Urinary bladder (tissue), 3 donors: ENCODE measurements at regions not wholly inside any gene's neighbourhood (a gene's known extent, or its start where the extent isn't known, plus 50 kb on each side); places are given as distances from the start of the nearest gene placed in this dataset.

Source experiments
- DNase-seq: peaks from one replicate; pipeline ENCODE4 v3.0.0-alpha.2; 2015; ENCODE audit errors: extremely low spot score
- H3K27ac ChIP-seq: one replicate; pipeline ENCODE4 v1.5.1; 2013; ENCODE audit warnings: low read depth, mild to moderate bottlenecking, moderate library complexity
- H3K36me3 ChIP-seq: one replicate; pipeline ENCODE4 v1.6.1; 2013; ENCODE audit warnings: mild to moderate bottlenecking, moderate library complexity; ENCODE audit not compliant: insufficient read depth
- H3K4me1 ChIP-seq: one replicate; pipeline ENCODE4 v1.6.1; 2013; ENCODE audit warnings: mild to moderate bottlenecking, moderate library complexity; ENCODE audit not compliant: insufficient read depth
- H3K4me3 ChIP-seq: one replicate; pipeline ENCODE4 v1.5.1; 2013; ENCODE audit warnings: low read depth, low read length
- WGBS: extraction: QIAGEN DNeasy Blood & Tissue Kit; methylation state at CpG from one replicate; pipeline ENCODE4 v1.1.7; 2013; 5-methylcytosine and 5-hydroxymethylcytosine counted together
- donor health status: healthy with polysubstance abuse.
- donor health status: healthy.

- DNase-seq, result no peak
- WGBS, result 64% methylated on average over 1 of the region's 1 CpG
- Histone ChIP-seq H3K4me1 (no peaks in the 10 kb centered on the region), H3K27ac (no peak overlapping the region), H3K36me3 (no peaks in the 10 kb centered on the region), H3K4me3 (no peak overlapping the region)
Measured at GRCh38 chr6:137272403-137272802, 53.2 kb upstream of the IFNGR1 start.

DNA sequence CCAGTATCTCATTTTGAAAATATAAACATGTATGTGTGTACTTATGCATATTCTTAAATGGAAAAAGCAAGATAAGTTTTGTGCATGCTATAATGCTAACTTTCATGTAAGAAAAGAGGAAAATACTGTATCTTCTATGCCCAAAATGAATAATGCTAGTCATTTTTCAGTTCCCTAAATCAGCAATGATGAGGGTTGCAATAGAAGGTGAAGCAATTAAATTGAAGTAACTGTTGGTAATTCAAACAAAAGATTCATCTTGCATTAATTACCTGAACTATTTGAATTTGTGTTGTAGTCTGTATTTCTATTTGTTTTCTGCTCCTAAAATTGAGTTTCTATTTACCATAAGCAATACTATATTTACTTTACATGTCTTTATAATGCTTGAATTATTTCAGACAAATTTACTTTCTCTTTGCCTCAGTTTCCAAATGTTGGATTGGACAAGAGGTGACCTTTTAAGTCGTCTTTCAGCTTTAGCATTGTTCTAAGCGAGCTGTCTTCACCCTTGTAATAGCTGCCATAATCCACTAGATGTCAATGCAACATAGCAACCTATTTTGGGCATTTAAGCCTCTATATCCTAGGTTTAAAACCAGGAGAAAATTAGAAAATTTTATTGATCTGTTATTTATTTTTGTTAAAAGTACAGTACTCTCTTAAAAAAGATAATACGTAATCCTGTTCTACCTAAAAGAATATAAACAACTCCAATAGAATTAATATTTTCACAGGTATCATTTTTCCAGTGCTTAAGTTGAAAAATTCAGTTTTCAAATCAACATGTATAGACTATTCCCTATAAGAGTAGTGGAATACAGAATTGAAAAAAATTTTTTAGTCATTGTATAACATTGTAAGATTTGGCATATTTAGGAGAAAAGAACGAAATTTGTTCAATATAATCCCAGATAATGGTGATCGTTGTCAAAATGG, 52.3 kb upstream of the IFNGR1 start:
- Histone ChIP-seq H3K4me1 (no peaks in the 10 kb centered on the region), H3K27ac (no peak overlapping the region), H3K36me3 (no peaks in the 10 kb centered on the region), H3K4me3 (no peak overlapping the region)
- WGBS, result 38% methylated on average over 5 of the region's 5 CpGs
- DNase-seq, result no peak

DNA sequence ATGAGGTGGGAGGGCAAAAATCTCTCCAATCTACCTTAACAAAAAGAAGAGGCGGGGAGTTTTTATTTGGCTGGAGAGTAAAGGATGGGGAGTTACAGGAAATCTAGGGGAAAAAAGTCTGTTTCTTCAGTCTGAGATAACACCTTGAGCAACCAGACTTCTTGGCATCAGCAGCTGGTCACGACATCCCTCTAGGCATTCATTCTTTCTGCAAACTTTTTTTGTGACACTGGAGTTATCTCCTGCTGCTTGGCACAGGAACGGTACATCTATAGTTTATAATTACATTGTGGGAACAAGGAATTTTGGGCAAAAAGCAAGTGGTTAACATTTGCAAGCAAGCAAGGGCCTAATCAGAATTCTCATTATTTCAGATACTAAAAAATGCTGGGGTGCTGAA, 50.6 kb upstream of the IFNGR1 start:
- WGBS, result 49% methylated on average over 3 of the region's 3 CpGs
- Histone ChIP-seq H3K36me3 (no peaks in the 10 kb centered on the region), H3K4me3 (no peak overlapping the region), H3K4me1 (no peaks in the 10 kb centered on the region), H3K27ac (no peak overlapping the region)
- no peak for DNase-seq

- H3K4me3 ChIP-seq, result no peak overlapping the region
- no peak for DNase-seq
- H3K36me3 ChIP-seq, result no peaks in the 10 kb centered on the region
- 81% methylated on average over 3 of the region's 3 CpGs for WGBS
- no peak overlapping the region for H3K27ac ChIP-seq
- no peaks in the 10 kb centered on the region for H3K4me1 ChIP-seq
Measured at GRCh38 chr6:137269347-137269746, 50.2 kb upstream of the IFNGR1 start.
